GM18909 (cell line): ENCODE measurements at regions not wholly inside any gene's neighbourhood (a gene's known extent, or its start where the extent isn't known, plus 50 kb on each side); places are given as distances from the start of the nearest gene placed in this dataset.
"Not testable (repeated sequence)": the region's sequence is repeated elsewhere in the genome, so short reads cannot be mapped to it uniquely, and the experiment has no call there.

Experiments
- ATAC-seq: cut with Tn5 transposase; IDR thresholded peaks from one replicate; pipeline ENCODE4 v1.9.1; 2021; ENCODE audit warnings: mild to moderate bottlenecking; ENCODE audit not compliant: unreplicated experiment, poor library complexity

DNA sequence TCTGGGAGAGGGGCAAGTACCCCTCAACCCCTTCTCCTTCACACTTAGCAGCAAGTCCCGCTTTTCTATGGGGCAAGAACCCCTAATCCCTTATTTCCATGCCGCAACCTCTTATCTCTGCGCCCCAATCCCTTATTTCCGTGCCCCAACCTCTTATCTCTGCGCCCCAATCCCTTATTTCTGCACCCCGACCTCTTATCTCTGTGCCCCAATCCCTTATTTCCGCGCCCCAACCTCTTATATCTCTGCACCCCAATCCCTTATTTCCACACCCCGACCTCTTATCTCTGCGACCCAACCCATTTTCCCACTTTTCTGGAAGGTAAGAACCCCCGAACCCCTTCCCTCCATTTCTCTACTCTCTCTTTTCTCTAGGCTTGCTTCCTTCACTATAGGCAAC, 95.6 kb upstream of the RAB4A start:
- ATAC-seq: not testable (repeated sequence)

GRCh38 chr1:229176457-229176856, 94.5 kb upstream of the RAB4A start:
- ATAC-seq: not testable (repeated sequence)

- ATAC-seq: no peak
Measured at GRCh38 chr1:229180161-229180560, 90.8 kb upstream of the RAB4A start.

DNA sequence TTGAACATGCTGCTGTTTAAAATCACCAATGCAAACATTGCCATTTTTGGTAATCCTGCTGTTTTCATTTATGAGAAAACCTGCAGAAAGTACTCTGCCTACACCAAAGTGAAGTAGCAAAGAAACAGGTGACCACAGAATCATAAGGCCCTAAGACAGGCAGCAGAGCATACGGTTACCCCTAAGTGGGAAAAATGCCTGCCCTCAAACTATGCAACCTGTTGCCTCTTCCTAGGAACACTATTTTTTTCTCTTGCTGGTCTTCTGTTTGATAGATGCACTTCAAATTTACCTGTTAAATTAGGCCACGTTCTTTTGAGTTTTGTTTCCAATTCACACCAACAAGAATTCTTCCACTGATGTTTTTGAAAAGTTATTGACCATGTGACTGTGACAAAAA, 89.5 kb upstream of the RAB4A start:
- no peak for ATAC-seq

- ATAC-seq: no peak
Measured at GRCh38 chr1:229183588-229183987, 87.3 kb upstream of the RAB4A start.

DNA sequence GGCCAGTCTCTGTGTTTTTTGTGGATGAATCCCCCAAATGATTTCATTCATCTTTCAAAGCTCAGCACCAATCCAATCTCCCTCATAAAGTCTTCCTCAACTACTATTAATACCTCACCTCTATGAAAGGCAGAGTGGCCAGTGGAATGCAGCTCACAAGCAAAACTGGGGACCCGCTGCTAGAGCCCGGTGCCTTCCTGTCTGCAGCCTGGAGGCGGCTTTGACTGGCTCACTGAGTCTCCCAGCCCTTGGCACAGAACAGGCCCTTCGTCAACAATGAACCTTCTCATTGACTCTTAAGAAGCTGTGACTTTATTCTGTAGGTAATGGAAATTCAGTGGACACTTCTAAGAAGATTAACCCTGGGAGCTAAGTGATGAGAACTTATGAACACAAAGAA, 86.8 kb upstream of the RAB4A start:
- ATAC-seq: no peak

DNA sequence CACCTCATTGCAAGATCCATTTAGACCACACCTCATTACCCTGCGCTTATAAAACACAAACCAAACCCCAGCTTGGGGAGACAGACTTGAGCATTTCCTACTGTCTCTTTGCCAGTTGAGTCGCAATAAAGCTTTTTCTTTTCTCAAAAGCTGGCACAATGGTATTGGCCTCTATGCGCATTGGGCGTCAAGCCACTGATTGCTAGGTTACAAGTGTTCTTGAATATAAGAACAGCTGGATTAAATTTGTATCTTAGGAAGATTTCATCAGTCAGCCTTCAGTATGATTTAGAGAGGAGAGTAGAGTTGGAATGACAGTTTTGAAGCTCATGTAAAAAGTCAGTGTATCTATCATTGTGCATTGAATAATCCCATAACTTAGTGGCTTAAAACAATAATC, 84.9 kb upstream of the RAB4A start:
- no peak for ATAC-seq

- peak; percentile 90 for ATAC-seq
Measured at GRCh38 chr1:229186373-229187056, 84.4 kb upstream of the RAB4A start.

DNA sequence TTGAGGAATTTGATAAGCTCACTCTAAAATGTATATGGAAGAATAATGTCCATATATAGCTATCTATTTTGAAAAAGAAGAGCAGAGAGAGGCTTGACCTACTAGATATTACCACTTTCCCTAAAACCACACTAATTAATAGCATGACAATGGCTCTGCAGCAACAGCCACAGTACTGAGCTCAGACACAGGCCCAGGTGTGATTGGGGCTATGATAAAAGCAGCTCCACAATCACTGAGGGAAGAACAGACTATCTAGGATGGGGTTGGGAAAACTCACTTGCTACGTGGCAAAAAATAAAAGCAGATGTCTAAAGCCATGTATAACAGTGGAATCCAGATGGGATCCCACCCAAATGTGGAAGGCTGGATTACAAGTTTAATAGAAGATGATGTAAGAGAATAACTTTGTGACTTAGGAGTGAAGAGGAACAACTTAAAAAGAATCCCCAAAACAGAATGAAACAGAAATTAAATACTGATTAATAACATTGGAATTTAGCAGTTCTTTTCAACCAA, 80.8 kb upstream of the RAB4A start:
- ATAC-seq: no peak

DNA sequence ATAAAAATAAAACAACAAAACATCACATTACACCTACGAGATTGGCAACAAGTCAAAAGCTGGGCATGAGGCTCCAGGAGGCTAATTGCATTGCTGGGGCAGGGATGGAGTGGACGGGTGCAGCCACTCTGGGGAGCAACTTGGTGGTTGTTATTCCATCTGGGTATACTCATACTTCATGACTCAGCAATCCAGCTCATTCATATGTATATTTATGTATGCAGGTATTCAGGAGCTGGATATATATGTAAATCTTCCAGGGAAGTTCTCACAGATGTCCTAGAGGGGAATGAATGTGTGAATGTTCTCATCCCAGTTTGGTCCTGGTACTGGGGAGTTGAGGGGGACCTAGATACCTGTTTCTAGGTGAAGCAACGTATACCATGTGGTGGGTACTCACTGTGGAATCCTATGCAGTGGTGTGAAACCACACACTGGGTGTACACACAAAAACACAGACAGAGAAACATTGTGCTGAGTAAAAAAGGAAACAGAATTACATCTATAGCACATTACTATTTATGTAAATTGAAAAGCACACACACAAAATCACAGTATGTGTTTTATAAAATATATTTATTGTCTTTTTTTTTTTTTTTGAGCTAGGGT, 79.7 kb upstream of the RAB4A start:
- ATAC-seq: no peak

DNA sequence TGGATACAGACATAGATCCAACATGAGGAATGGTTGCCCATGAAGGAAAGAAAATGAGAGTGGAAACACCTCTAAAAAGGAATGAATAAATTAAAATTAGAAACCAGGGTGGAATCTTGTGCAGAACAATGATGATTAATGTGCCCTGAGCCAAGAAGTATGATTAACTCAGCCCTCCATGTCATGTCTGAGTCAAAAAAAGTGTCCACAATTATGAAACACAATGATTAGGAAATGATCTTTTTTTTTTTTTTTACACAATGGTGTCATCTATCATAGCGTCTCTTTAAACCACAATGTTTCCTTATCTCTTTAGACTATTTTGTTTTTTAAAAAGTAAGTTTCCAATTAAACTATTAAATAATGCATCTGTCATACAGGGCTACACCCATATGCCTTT, 78.9 kb upstream of the RAB4A start:
- ATAC-seq: no peak

DNA sequence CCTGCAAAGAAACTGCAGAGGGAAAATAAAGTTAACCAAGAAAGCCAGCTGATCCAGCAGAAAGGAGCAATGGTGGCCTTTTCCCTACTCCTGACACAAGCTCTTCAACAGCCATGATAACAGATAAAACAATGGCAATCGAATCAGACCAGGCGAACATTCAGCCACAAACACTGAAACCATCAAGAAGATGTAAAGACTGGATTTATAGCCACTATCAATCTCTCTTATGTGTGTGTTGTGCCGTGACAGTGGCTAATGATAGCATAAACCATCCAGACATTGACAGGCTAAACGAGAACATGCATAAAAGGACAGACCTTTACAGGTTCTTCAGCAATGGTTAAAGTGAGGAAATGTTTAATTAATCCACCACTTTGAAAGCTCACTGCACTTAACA, 78.1 kb upstream of the RAB4A start:
- no peak for ATAC-seq

DNA sequence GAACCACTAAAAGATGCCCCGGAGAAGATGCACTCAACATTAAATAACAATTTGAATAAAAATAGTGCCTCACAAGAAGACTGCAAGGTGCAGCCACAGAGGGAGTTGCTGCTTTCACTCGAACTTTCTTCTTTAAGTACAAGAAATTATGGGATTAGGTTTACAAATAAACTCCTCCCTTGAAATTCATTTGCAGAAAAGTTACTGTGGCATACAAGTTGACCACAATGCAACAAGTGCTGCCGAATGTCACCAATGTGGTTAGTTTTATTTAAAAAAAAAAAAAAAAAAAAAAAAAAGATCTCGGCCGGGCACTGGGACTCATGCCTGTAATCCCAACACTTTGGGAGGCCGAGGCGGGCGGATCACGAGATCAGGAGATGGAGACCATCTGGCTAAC, 76.8 kb upstream of the RAB4A start:
- no peak for ATAC-seq

DNA sequence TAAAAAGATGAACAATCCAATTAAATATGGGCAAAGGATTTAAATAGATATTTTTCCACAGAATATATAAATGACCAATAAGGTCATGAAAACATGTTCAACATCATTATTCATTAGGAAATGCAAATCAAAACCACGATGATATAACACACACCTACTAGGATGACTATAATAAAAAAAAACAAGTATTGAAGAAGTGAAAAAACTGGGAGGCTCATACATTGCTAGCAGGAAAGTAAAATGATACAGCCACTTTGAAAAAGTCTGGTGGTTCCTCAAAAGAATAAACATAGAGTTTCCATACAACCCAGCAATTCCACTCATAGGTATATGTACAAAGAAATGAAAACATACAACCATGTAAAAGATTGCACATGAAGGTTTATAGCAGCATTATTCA, 75.7 kb upstream of the RAB4A start:
- no peak for ATAC-seq

GRCh38 chr1:229196404-229197264, 74.3 kb upstream of the RAB4A start:
- ATAC-seq: no peak

DNA sequence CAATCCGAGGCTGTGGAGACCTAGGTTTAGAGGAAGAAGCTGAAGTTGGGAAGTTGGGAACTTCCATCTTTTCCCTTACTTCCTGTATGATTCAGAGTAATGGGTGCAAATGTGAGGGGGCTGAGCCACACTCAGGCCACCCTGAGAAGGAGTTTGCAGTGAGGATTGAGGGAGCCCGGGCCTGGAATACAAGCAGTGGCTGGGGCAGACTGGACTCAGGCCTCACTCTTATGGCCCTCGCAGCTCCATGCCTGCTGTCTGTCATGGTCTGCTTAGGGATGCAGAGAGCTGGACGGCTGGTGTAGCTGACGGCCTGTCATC, 73.7 kb upstream of the RAB4A start:
- no peak for ATAC-seq

GRCh38 chr1:229199261-229200243, 71.4 kb upstream of the RAB4A start:
- peak; percentile 43 for ATAC-seq

DNA sequence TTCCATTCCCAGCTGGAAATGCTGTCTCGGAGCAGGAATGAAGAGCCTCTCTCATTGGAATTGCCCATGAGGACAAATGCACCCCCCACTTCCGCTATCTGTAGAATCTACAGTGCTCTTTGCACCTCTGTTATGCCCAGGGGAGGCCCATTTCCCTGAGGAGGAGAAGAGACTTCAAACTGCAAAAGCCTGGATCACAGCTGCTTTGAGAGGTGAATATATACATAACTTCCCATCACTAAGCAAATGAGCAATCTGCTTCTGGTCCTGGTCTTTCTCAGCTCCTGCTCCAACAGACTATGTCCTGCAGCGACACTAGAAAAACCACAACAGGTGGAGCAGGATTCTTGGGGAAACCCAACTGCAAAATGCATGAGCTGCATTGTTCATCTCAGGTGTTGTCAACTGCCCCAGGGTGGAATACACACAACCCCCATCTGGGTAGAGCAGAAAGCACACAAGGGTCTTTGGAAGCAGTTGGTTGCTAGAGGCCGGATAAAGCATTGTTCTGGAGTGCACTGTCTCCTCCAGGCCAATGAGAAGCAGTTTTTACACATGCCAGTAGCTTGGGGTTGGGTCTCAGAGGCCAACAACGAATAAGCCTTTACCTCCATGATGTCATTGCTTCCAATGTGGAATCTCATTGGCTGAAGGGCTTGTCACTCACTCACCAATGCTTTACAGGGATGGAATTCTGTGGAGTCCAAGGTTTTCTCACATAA, 67.7 kb upstream of the RAB4A start:
- no peak for ATAC-seq

GRCh38 chr1:229203991-229204632, 66.8 kb upstream of the RAB4A start:
- no peak for ATAC-seq
